GM23248 (cell line): ENCODE measurements at regions not wholly inside any gene's neighbourhood (a gene's known extent, or its start where the extent isn't known, plus 50 kb on each side); places are given as distances from the start of the nearest gene placed in this dataset.

ENCODE experiments used
- EZH2 ChIP-seq: fragments of 200-600 bp; sonication (generic); IDR thresholded peaks from 2 replicates; pipeline ENCODE4 v1.6.1; 2018; ENCODE audit warnings: antibody characterized with exemption, mild to moderate bottlenecking; ENCODE audit not compliant: insufficient read depth, poor library complexity, severe bottlenecking
- EZH2phosphoT487 ChIP-seq: fragments of 200-600 bp; sonication (generic); IDR thresholded peaks from 2 replicates; pipeline ENCODE4 v1.6.1; 2018; ENCODE audit warnings: antibody characterized with exemption, moderate library complexity, mild to moderate bottlenecking, low read depth; ENCODE audit not compliant: insufficient read depth

- TF ChIP-seq EZH2 (no peak), EZH2phosphoT487 (no peak)
Measured at GRCh38 chr5:179485845-179486575, 64.3 kb upstream of the RUFY1 start.
